ENCODE measurements at regions not wholly inside any gene's neighbourhood (a gene's known extent, or its start where the extent isn't known, plus 50 kb on each side); places are given as distances from the start of the nearest gene placed in this dataset.

DNA sequence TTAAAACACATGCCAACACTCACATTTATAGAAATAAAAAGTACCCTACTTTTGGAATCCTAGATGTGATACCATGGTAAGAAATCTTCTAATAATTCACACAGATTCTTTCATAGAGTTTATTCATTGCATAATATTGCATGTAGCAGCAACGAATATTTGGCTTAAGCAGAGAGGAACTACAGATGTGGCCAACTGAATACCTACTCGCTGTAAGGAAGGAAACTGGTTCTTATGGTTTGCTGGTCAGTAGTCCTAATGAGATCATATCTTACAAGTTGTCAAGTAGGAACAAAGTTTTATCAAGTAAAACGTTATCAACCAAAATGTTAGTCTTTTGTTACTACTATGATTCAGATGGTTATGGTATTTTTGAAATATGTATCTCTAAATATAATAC lies 996.1 kb downstream of the PDHA2 start:
- H3K4me3 ChIP-seq (ENCODE audit: low read depth, low read length): no peak overlapping the region
- DNase-seq (ENCODE audit: low read depth): no peak

DNA sequence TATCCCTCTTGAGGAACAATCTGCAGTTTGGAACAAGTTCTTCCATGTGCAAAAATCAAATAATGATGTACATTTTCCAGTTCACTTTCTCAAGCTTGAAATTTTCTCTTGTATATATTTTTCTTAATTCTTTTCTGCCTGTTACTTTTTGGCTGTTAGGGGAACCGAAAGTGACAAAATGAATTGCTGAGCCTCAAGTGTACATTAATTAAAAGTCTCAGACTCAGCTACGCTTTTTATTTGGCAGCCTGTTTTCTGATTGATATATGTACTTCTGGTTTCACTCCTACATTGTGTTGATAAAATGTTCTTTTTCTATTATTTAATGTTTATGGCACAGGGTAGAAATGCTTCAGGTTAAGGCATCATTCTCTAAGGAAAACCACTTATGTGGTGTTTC lies 999.5 kb downstream of the PDHA2 start:
- H3K4me3 ChIP-seq (ENCODE audit: low read depth, low read length): no peak overlapping the region
- no peak for DNase-seq (ENCODE audit: low read depth)
- TF ChIP-seq, protein P1, sequence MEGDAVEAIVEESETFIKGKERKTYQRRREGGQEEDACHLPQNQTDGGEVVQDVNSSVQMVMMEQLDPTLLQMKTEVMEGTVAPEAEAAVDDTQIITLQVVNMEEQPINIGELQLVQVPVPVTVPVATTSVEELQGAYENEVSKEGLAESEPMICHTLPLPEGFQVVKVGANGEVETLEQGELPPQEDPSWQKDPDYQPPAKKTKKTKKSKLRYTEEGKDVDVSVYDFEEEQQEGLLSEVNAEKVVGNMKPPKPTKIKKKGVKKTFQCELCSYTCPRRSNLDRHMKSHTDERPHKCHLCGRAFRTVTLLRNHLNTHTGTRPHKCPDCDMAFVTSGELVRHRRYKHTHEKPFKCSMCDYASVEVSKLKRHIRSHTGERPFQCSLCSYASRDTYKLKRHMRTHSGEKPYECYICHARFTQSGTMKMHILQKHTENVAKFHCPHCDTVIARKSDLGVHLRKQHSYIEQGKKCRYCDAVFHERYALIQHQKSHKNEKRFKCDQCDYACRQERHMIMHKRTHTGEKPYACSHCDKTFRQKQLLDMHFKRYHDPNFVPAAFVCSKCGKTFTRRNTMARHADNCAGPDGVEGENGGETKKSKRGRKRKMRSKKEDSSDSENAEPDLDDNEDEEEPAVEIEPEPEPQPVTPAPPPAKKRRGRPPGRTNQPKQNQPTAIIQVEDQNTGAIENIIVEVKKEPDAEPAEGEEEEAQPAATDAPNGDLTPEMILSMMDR (IDR thresholded peaks at IDR 0.05; ENCODE audit: low read depth, low read length, missing control alignments): no peak

More for the DNA sequence above, 996.1 kb downstream of the PDHA2 start:
- TF ChIP-seq, protein P1 (IDR thresholded peaks at IDR 0.05; ENCODE audit: low read depth, low read length, missing control alignments): no peak

DNA sequence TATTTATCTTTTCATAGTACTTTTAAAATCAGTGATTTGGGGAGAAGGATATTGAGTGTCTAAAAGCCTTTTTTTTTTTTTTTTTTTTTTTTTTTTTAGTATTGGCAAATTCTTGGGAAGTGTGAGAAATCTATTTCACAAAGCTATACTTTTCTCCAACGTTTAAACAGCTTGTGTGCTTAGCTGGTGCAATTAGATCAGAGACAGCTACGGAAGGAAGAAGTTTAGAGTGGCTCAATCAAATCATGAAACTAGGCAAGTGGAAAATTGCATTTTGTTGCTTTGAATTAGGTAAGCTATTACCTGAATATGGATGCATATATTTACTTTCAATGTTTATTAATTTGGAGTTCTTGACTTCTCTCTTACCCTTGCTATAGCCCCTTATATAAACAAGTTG lies 1001.9 kb downstream of the PDHA2 start:
- DNase-seq (ENCODE audit: low read depth): no peak
- no peak overlapping the region for H3K4me3 ChIP-seq (ENCODE audit: low read depth, low read length)
- TF ChIP-seq, protein P1 (IDR thresholded peaks at IDR 0.05; ENCODE audit: low read depth, low read length, missing control alignments): no peak

DNA sequence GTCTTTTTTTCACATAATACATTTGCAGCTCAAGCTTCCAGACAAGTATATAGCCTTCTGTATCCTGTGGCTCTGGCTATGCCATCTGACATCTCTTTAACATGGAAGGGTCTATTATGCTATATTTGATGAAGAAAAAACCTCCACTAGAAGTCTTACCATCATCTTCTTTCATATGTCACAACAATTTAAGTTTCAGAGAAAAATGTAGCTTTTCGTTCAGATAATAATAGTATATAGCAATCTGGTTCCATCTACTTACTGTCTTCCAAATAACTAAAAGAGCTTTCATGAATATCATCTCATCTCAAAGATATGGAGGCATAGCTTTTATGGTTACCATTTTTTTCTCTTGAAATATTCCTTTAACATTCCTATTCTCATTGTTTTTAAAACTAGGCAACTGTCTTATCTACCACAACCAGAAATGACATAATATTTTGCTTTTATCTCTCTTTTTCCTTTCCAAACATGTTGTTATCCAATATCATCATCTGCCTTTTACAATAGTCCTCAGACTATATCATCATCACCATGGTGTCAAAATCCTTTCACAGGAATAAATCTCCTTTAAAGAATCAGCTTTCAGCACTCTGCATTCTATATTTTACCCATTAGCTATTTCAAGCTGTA lies 1005.1 kb downstream of the PDHA2 start:
- no peak overlapping the region for H3K4me3 ChIP-seq (ENCODE audit: low read depth, low read length)
- TF ChIP-seq, protein P1 (IDR thresholded peaks at IDR 0.05; ENCODE audit: low read depth, low read length, missing control alignments): no peak
- DNase-seq (ENCODE audit: low read depth): no peak

DNA sequence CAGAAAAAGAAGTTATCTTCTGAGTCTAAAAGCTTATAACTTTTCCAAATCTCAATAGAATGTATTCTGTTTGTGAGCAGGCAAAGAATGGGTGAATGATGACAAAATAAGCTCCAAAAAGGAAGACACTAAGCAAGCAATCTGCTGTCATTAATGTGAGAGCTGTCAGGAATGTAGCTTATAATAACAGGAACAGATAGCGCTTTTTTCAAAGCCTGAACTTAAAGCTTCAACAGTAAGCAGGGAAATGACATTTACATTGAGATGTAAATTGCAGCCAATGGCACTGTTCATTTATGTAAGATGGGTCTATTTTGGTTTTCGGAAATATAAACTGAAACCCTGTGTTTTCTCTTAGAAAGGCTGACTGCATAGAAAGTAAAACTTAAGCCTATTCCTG lies 1005.9 kb downstream of the PDHA2 start:
- H3K4me3 ChIP-seq (ENCODE audit: low read depth, low read length): no peak overlapping the region
- TF ChIP-seq, protein P1 (IDR thresholded peaks at IDR 0.05; ENCODE audit: low read depth, low read length, missing control alignments): no peak
- DNase-seq (ENCODE audit: low read depth): no peak

DNA sequence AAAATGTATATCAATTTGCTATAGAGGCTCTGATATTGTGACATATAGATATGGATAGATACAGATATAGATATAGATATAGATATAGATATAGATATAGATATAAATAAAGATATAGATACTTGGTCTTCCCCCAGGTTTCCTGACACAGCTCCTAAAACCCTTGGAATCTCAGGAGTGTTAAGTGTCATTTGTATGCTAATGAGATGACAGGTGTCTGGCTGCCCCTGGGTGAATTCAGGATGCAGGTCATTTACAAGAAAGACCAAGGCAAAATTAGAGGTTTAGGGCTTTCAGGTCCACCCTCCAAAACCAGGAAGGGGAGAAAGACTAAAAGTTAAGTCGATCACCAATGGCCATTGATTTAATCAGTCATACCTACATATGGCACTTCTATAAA lies 1034.8 kb downstream of the PDHA2 start:
- TF ChIP-seq, protein P1 (IDR thresholded peaks at IDR 0.05; ENCODE audit: low read depth, low read length, missing control alignments): no peak
- no peak for DNase-seq (ENCODE audit: low read depth)
- H3K4me3 ChIP-seq (ENCODE audit: low read depth, low read length): no peak overlapping the region

DNA sequence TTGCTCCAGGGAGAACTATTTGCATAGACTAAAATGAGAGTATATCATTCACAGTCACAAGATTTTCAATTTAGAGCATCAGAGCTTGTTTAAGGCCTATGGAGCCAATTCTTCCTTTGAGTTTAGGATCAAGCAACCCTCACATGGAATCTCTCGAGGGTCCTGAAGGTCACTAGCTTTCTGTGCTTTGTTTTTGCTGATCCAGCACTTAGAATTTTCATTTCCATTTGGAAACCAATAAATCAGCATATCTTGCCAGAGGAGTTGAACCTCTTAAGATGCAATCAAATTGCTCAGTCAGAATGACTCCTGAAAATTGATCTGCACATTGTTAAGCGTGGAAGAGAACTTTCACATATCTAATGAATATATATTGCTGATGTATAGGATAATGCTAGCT lies 1039.6 kb downstream of the PDHA2 start:
- DNase-seq (ENCODE audit: low read depth): no peak
- no peak overlapping the region for H3K4me3 ChIP-seq (ENCODE audit: low read depth, low read length)
- TF ChIP-seq, protein P1 (IDR thresholded peaks at IDR 0.05; ENCODE audit: low read depth, low read length, missing control alignments): no peak

Data from GM12864 (cell line).